Common myeloid progenitor, CD34-positive (primary cell): ENCODE measurements at regions not wholly inside any gene's neighbourhood (a gene's known extent, or its start where the extent isn't known, plus 50 kb on each side); places are given as distances from the start of the nearest gene placed in this dataset.
"Not testable (repeated sequence)": the region's sequence is repeated elsewhere in the genome, so short reads cannot be mapped to it uniquely, and the experiment has no call there.

Experiments
- CTCF ChIA-PET: fragments of 350-600 bp; sonication (Branson Sonifier 250); formaldehyde crosslinking; loops from one replicate; lab custom pipeline; 2021; ENCODE audit warnings: antibody characterized with exemption; lab: Charles Lee
- POLR2A ChIA-PET: fragments of 350-600 bp; sonication (Branson Sonifier 250); formaldehyde crosslinking; loops from one replicate; lab custom pipeline; 2021; ENCODE audit warnings: antibody characterized with exemption; lab: Charles Lee
- DNase-seq, 3 donors: peaks; one replicate each; pipeline versions ENCODE4 v3.0.0 to v3.0.0-alpha.2; 2013
- H3K27ac ChIP-seq, 2 experiments: 1 replicate in 1 of 2; 2 replicates in 1 of 2; pipeline ENCODE4 v1.7.0; 2013; ENCODE audit warnings: inconsistent platforms in 2 of 2, low read length in 2 of 2, mild to moderate bottlenecking in 2 of 2, low read depth in 1 of 2, moderate library complexity in 1 of 2; ENCODE audit not compliant: severe bottlenecking in 2 of 2, insufficient read depth in 1 of 2, poor library complexity in 1 of 2
- H3K27me3 ChIP-seq, 5 experiments: replicated peaks in 2 of 5; 1 replicate in 3 of 5; 2 replicates in 2 of 5; pipeline versions ENCODE4 v1.6.1 to v1.7.0; 2013; ENCODE audit warnings: low read length in 4 of 5, mild to moderate bottlenecking in 2 of 5, moderate library complexity in 2 of 5, inconsistent platforms in 1 of 5; ENCODE audit not compliant: insufficient read depth in 5 of 5, control insufficient read depth in 4 of 5
- H3K36me3 ChIP-seq, 4 experiments: 1 replicate in 2 of 4; 2 replicates in 2 of 4; pipeline versions ENCODE4 v1.6.1 to v1.7.0; 2013; ENCODE audit warnings: low read length in 3 of 4, control low read depth in 1 of 4, mild to moderate bottlenecking in 1 of 4; ENCODE audit not compliant: control insufficient read depth in 4 of 4, insufficient read depth in 4 of 4
- H3K4me1 ChIP-seq, 4 experiments: 1 replicate in 3 of 4; 2 replicates in 1 of 4; pipeline versions ENCODE4 v1.6.1 to v1.7.1; 2013; ENCODE audit warnings: low read length in 3 of 4, mild to moderate bottlenecking in 3 of 4, control low read depth in 1 of 4, inconsistent platforms in 1 of 4, moderate library complexity in 1 of 4; ENCODE audit not compliant: control insufficient read depth in 4 of 4, insufficient read depth in 4 of 4; ENCODE audit errors: control extremely low read depth in 1 of 4
- H3K4me3 ChIP-seq, 7 experiments: 1 replicate in 4 of 7; 2 replicates in 3 of 7; pipeline versions ENCODE4 v1.5.1 to v1.7.0; 2013; ENCODE audit warnings: mild to moderate bottlenecking in 7 of 7, low read length in 6 of 7, moderate library complexity in 6 of 7, inconsistent platforms in 2 of 7, low read depth in 2 of 7, control low read depth in 1 of 7; ENCODE audit not compliant: insufficient read depth in 4 of 7, control insufficient read depth in 1 of 7; ENCODE audit errors: extremely low read depth in 1 of 7
- H3K9me3 ChIP-seq, 5 experiments: 1 replicate in 4 of 5; 2 replicates in 1 of 5; pipeline versions ENCODE4 v1.6.1 to v1.7.1; 2013; ENCODE audit warnings: low read length in 4 of 5, mild to moderate bottlenecking in 2 of 5, inconsistent platforms in 1 of 5, low read depth in 1 of 5, moderate library complexity in 1 of 5; ENCODE audit not compliant: control insufficient read depth in 4 of 5, insufficient read depth in 2 of 5; ENCODE audit errors: control extremely low read depth in 1 of 5
- WGBS: methylation state at CpG from one replicate; pipeline ENCODE4 v1.1.5; 2013; ENCODE audit not compliant: insufficient coverage; 5-methylcytosine and 5-hydroxymethylcytosine counted together

DNA sequence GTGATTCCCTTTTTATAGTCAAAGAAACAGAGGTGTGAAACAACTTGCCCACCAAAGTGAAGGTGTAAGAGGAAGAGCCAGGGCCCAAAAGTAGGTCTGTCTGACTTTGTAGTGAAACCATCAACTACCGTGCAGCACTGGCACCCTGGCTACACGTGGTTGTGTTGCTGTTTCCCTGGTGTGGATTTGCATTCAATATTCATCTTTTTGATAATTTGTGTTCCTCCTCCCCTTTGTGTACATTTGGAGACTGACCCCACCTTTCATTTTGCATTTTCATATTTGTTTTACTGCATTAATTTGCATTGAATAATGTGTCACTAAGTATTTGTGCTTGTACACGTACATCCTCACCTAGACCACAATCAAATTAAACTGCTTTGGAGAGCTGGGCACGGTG is 873.8 kb upstream of the WWC1 start:
- Histone ChIP-seq H3K9me3 (no peaks in the 10 kb centered on the region), H3K4me1 (no peaks in the 10 kb centered on the region), H3K4me3 (no peak overlapping the region), H3K27me3 (no peaks in the 10 kb centered on the region), H3K27ac (no peak overlapping the region), H3K36me3 (no peaks in the 10 kb centered on the region)
- no CpG with 5 or more reads among the region's 4 CpGs for WGBS
- DNase-seq: no peak
- ChIA-PET CTCF (no interaction called here), POLR2A (no interaction called here)

DNA sequence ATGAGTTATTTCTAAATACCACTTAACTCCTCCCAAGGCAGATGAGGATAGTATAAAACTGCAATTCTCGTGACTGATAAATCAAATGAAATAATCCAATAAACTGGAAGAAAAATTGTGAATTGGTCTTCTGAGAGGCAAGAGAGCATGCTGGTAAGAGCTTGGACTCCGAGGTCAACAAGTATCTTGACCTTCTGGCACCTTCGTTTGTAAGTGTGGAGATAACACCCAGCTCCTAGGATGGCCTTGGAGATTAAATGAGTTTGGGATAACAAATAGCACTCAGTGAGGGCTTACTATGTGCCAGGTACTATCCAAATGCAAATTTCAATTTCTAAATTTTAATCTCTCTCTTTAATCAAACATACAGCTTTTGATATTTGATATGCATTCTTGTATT is 866.3 kb upstream of the WWC1 start:
- H3K4me1 ChIP-seq: no peaks in the 10 kb centered on the region
- no peaks in the 10 kb centered on the region for H3K36me3 ChIP-seq
- 59% methylated on average over 3 of the region's 3 CpGs for WGBS
- ChIA-PET CTCF (interaction anchor here (0.6 kb wide), 1 partner anchor 1022 kb away, joined by 4 read pairs; no protein-coding TSS in a partner anchor), POLR2A (no interaction called here)
- no peak overlapping the region for H3K4me3 ChIP-seq
- H3K27ac ChIP-seq: no peak overlapping the region
- H3K9me3 ChIP-seq: peaks cover 0 to 3% (median 2%) of the 10 kb centered on the region in 5 experiments
- H3K27me3 ChIP-seq: no peaks in the 10 kb centered on the region
- DNase-seq: no peak

DNA sequence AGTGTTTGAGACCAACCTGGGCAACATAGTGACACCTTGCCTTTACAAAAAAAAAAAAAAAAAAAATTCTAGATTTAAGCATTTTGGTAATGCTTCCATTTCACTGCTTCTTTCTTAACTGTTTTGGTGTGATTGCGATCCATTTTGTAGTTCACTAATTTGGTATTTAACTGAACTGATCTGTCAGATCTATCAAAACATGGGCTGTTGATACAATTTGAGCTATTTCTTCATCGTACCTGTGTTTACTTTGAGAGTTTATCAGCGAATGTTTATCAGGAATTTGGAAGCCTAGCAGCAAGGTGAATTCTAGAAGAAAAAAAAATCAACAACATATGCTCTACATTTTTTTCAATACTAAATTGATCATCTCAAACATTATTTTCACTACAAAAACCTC is 864.9 kb upstream of the WWC1 start:
- no peak overlapping the region for H3K27ac ChIP-seq
- peaks cover 0 to 3% (median 2%) of the 10 kb centered on the region in 5 experiments for H3K9me3 ChIP-seq
- ChIA-PET CTCF (no interaction called here), POLR2A (no interaction called here)
- no peaks in the 10 kb centered on the region for H3K27me3 ChIP-seq
- 100% methylated on average over 2 of the region's 3 CpGs for WGBS
- no peaks in the 10 kb centered on the region for H3K4me1 ChIP-seq
- no peak for DNase-seq
- H3K36me3 ChIP-seq: no peaks in the 10 kb centered on the region
- no peak overlapping the region for H3K4me3 ChIP-seq

DNA sequence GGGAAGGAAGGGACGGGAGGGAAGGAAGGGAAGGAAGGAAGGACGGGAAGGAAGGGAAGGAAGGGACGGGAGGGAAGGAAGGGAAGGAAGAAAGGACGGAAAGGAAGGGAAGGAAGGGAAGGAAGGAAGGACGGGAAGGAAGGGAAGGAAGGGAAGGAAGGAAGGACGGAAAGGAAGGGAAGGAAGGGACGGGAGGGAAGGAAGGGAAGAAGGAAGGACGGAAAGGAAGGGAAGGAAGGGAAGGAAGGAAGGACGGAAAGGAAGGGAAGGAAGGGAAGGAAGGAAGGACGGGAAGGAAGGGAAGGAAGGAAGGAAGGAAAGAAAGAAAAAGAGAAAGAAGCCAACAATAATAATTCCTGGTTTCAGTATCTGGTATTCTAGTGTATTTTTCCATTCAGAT is 863.8 kb upstream of the WWC1 start:
- H3K27ac ChIP-seq, POLR2A ChIA-PET, H3K9me3 ChIP-seq, H3K27me3 ChIP-seq, CTCF ChIA-PET, H3K36me3 ChIP-seq, DNase-seq, H3K4me1 ChIP-seq, H3K4me3 ChIP-seq: not testable (repeated sequence)
- WGBS: 99% methylated on average over 8 of the region's 10 CpGs

DNA sequence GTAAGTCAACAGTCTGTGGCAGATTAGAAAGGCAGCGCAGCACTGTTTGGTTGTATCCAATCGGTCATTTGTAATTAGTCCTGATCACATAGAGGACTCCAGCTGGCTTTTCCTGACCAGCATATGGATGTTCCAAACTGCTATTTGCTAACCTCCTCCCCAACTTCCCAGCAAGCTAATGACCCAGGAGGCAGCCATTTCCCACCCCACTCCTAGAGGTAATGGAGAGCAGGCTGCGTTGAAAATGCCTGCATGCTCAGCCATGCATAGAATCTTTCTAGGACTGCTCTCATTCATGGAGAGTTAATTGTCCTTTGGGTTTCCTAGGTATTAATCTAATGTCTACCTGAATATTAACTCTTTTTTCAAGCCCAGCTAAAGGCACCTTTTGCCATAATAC is 850.6 kb upstream of the WWC1 start:
- CTCF ChIA-PET: no interaction called here
- no peak overlapping the region for H3K4me3 ChIP-seq
- WGBS: 61% methylated on average over 3 of the region's 3 CpGs
- POLR2A ChIA-PET: no interaction called here
- H3K27ac ChIP-seq: no peak overlapping the region
- no peaks in the 10 kb centered on the region for H3K4me1 ChIP-seq
- no peaks in the 10 kb centered on the region for H3K36me3 ChIP-seq
- H3K9me3 ChIP-seq: no peaks in the 10 kb centered on the region
- DNase-seq: no peak
- H3K27me3 ChIP-seq: no peaks in the 10 kb centered on the region

DNA sequence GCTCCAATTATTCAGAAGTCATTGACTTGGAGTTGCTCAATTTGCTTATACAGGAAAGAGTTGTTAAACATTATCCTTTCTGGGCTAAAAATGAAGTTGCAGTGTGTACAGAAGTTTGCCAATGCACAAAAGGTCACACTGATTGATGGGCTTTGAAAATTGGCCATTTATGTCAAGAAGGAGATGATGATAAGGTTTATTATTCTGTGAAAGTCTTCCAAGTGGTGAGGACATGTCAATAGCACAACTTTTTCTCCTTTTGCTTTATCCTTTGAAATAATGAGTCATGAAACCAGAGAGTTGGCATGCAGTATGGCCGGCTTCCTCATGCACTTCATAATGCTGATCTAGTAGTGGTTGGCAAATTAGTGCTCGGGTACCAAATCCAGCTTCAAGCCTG is 848.5 kb upstream of the WWC1 start:
- Histone ChIP-seq H3K4me1 (no peaks in the 10 kb centered on the region), H3K4me3 (no peak overlapping the region), H3K9me3 (no peaks in the 10 kb centered on the region), H3K36me3 (no peaks in the 10 kb centered on the region), H3K27ac (no peak overlapping the region), H3K27me3 (no peaks in the 10 kb centered on the region)
- POLR2A ChIA-PET: no interaction called here
- DNase-seq: no peak
- no CpG with 5 or more reads among the region's 2 CpGs for WGBS
- CTCF ChIA-PET: no interaction called here

DNA sequence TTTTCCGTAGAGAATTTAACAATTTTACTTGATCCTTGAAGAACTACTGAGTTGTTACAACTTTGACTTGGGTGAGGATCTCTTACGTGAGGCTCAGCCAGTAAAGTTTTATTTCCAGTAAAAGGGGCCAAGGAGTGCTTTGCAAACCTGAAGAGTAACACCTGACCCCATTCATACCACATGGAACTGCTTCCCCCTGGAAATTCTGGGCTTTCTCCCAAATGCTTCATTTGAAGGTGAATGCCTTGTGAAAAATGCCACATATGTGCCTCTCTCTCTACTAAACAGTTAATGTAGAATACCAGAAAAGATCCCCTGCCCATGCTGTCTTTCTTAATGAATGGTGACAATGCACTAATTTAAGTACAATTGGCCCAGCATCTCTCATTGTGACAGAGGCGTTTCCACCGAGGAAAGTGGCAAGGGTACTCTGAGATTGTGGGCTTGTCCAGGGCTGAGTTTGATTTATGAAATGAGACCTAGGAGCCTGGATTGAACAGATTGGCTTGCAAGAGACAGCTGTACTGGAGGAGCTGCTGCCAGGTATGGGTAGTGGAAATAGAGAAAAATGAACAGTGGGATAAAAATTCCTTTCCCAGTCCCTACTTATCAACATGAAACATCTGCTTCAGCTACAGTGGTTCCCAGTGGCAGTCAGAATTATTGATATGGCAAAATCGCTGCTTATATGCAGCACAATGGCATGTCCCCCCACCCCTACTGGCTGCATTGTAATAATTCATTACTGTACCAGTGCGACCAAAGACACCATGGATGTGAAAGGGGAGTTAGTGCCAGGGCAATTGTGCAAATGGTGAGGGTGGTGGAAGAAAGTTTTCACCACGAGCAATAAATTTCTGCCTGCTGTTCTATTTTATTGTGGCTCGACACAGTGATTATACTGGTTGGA is 843.7 kb upstream of the WWC1 start:
- DNase-seq: no peak
- no peaks in the 10 kb centered on the region for H3K4me1 ChIP-seq
- no peak overlapping the region for H3K4me3 ChIP-seq
- no peaks in the 10 kb centered on the region for H3K27me3 ChIP-seq
- ChIA-PET CTCF (no interaction called here), POLR2A (no interaction called here)
- WGBS: 68% methylated on average over 6 of the region's 8 CpGs
- no peaks in the 10 kb centered on the region for H3K36me3 ChIP-seq
- no peaks in the 10 kb centered on the region for H3K9me3 ChIP-seq
- no peak overlapping the region for H3K27ac ChIP-seq
